ENCODE measurements at regions not wholly inside any gene's neighbourhood (a gene's known extent, or its start where the extent isn't known, plus 50 kb on each side); places are given as distances from the start of the nearest gene placed in this dataset.
"Not testable (repeated sequence)": the region's sequence is repeated elsewhere in the genome, so short reads cannot be mapped to it uniquely, and the experiment has no call there.

DNA sequence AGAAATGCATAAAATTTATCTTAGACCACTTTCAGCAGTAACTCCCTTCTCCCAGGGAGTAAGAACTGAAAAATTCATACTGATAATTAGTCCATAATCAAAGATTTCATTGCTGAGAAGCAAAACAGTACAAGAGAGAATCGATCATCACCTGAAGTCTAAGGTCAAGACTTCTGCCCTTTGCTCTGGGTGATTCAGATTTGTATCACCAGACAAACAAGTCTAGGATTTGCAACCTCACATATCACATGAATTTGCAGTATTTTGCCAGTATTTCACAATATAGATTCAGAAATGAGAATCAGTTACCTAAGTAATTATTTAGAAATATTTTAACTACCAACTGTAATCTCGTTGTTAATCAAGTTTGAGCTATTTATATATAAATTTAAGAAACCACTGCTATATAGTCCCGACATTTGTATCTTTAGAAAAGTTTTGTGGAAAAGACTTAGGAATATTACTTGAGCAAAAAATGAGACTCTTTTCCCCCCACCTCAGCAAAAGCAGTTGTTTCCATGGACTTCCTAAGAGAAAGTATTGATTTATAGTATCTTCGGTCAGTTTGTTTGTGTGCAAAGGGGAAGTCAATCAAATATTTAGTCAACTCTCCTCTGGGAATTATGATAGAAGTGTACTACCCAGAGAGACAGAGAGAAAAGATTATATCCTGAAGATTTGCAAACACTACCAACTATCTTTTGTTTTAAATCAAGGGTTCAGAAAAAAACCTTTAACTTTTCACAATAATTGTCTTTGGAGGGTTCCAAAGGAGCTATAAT is 840.1 kb downstream of the TRHDE start:
- H3K4me1 ChIP-seq: no peaks in the 10 kb centered on the region
- H3K4me3 ChIP-seq: no peak overlapping the region
- 68 to 82% (median 73%) methylated on average over 4 of the region's 4 CpGs for WGBS, 5 donors
- DNase-seq: no peak
- no peaks in the 10 kb centered on the region for H3K9me3 ChIP-seq
- no peaks in the 10 kb centered on the region for H3K27me3 ChIP-seq (replicated peaks in 1 of 7)
- H3K27ac ChIP-seq: no peak overlapping the region
- H3K36me3 ChIP-seq: no peaks in the 10 kb centered on the region
- intact Hi-C loops (cut with DNase I; ENCODE audit: low total_unique reads): no loop called here
- TF ChIP-seq, protein P1, sequence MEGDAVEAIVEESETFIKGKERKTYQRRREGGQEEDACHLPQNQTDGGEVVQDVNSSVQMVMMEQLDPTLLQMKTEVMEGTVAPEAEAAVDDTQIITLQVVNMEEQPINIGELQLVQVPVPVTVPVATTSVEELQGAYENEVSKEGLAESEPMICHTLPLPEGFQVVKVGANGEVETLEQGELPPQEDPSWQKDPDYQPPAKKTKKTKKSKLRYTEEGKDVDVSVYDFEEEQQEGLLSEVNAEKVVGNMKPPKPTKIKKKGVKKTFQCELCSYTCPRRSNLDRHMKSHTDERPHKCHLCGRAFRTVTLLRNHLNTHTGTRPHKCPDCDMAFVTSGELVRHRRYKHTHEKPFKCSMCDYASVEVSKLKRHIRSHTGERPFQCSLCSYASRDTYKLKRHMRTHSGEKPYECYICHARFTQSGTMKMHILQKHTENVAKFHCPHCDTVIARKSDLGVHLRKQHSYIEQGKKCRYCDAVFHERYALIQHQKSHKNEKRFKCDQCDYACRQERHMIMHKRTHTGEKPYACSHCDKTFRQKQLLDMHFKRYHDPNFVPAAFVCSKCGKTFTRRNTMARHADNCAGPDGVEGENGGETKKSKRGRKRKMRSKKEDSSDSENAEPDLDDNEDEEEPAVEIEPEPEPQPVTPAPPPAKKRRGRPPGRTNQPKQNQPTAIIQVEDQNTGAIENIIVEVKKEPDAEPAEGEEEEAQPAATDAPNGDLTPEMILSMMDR (IDR thresholded peaks at IDR 0.05 in 8 of 11, conservative IDR thresholded peaks at IDR 0.05 in 3 of 11): no peak
- TF ChIP-seq POLR2AphosphoS5 (IDR thresholded peaks at IDR 0.05): no peak
- TF ChIP-seq POLR2A (IDR thresholded peaks at IDR 0.05): no peak

DNA sequence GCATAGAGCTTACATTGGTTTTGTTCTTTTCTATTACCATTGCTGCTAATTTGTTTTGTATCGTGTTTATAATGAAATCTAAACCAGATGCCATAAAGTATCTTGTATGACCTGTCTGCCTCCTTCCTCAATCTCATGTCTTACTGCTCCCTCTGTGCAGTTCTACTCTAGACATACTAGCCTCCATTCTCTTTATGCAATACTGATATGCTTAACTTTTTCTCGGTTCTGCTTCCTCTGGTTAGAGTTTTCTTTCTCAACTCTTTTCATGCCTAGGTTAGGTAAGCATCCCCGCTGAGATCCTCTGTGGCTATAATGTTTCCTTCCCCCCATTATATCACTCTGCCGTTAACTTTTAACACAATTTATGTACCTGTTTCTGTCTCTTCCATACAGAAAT is 852.3 kb downstream of the TRHDE start:
- Histone ChIP-seq H3K27ac (no peak overlapping the region), H3K36me3 (no peaks in the 10 kb centered on the region), H3K4me3 (no peak overlapping the region), H3K9me3 (no peaks in the 10 kb centered on the region), H3K27me3 (replicated peaks in 1 of 7) (no peaks in the 10 kb centered on the region), H3K4me1 (no peaks in the 10 kb centered on the region)
- TF ChIP-seq, protein P1 (IDR thresholded peaks at IDR 0.05 in 8 of 11, conservative IDR thresholded peaks at IDR 0.05 in 3 of 11): no peak
- no peak for TF ChIP-seq POLR2A (IDR thresholded peaks at IDR 0.05)
- no peak for TF ChIP-seq POLR2AphosphoS5 (IDR thresholded peaks at IDR 0.05)
- whole genome bisulfite sequencing, 5 donors: 35 to 69% (median 43%) methylated on average over 4 of the region's 4 CpGs
- intact Hi-C loops (cut with DNase I; ENCODE audit: low total_unique reads): no loop called here
- no peak for DNase-seq

DNA sequence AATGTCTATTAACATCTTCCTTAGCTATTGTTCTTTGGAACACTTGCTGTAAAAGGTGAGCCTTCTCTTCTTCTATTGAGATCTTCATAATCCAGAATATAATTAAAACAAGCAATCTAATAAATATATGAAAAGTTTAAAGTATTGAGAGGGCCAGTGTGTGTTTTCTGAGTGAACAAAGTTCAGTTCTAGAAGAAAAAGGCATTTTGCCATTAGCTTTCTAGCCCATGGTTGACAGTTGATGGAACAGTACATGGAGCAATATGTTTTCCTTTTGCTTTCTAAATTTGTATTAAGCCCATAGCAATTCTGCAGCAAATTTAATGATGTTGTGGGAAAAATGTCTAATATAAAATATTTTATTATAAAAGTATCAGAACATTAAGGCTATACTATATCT is 853.0 kb downstream of the TRHDE start:
- no peaks in the 10 kb centered on the region for H3K36me3 ChIP-seq
- no peak overlapping the region for H3K4me3 ChIP-seq
- intact Hi-C loops (cut with DNase I; ENCODE audit: low total_unique reads): no loop called here
- no peak overlapping the region for H3K27ac ChIP-seq
- H3K9me3 ChIP-seq: peaks cover 0 to 6% (median 0%) of the 10 kb centered on the region in 8 donors
- no peaks in the 10 kb centered on the region for H3K4me1 ChIP-seq
- no peaks in the 10 kb centered on the region for H3K27me3 ChIP-seq (replicated peaks in 1 of 7)
- no peak for TF ChIP-seq POLR2A (IDR thresholded peaks at IDR 0.05)
- TF ChIP-seq, protein P1 (IDR thresholded peaks at IDR 0.05 in 8 of 11, conservative IDR thresholded peaks at IDR 0.05 in 3 of 11): no peak
- no peak for TF ChIP-seq POLR2AphosphoS5 (IDR thresholded peaks at IDR 0.05)
- DNase-seq: no peak

DNA sequence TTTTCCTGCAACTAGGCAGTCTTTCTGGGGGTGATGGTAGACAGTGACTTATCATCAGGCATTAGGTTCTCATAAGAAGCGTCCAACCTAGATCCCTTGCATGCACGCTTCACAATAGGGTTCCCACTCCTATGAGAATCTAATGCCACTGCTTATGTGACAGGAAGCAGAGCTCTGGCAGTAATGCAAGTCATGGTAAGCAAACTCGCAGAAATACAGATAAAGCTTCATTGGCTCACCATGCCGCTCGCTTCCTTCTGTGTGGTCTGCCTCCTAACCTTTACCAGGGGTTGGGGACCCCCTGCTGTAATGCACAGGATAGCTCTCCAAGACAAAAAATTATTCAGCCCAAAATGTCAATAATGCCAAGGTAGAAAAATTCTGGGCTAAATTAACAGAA is 864.2 kb downstream of the TRHDE start:
- intact Hi-C loops (cut with DNase I; ENCODE audit: low total_unique reads): no loop called here
- Histone ChIP-seq H3K4me1 (no peaks in the 10 kb centered on the region), H3K4me3 (no peak overlapping the region), H3K27ac (no peak overlapping the region), H3K36me3 (no peaks in the 10 kb centered on the region), H3K27me3 (replicated peaks in 1 of 7) (no peaks in the 10 kb centered on the region), H3K9me3 (peaks cover 0 to 3% (median 0%) of the 10 kb centered on the region in 8 donors)
- no peak for DNase-seq
- TF ChIP-seq POLR2AphosphoS5 (IDR thresholded peaks at IDR 0.05): no peak
- no peak for TF ChIP-seq POLR2A (IDR thresholded peaks at IDR 0.05)
- TF ChIP-seq, protein P1 (IDR thresholded peaks at IDR 0.05 in 8 of 11, conservative IDR thresholded peaks at IDR 0.05 in 3 of 11): no peak
- WGBS, 5 donors: 22 to 44% (median 32%) methylated on average over 5 of the region's 5 CpGs

DNA sequence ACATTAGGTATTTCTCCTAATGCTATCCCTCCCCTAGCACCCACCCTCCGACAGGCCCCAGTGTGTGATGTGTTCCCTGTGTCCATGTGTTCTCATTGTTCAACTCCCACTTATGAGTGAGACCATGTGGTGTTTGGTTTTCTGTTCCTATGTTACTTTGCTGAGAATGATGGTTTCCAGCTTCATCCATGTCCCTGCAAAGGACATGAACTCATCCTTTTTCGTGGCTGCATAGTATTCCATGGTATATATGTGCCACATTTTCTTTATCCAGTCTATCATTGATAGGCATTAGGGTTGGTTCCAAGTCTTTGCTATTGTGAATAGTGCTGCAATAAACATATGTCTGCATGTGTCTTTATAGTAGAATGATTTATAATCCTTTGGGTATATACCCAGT is 867.5 kb downstream of the TRHDE start:
- H3K27me3 ChIP-seq (replicated peaks in 1 of 7); H3K36me3 ChIP-seq; intact Hi-C loops (cut with DNase I; ENCODE audit: low total_unique reads); DNase-seq; H3K4me1 ChIP-seq; H3K4me3 ChIP-seq; H3K9me3 ChIP-seq; H3K27ac ChIP-seq: not testable (repeated sequence)
- WGBS, 5 donors: 62 to 80% (median 75%) methylated on average over 2 of the region's 2 CpGs

Measured in spleen (tissue), 11 donors.